ENCODE measurements at regions not wholly inside any gene's neighbourhood (a gene's known extent, or its start where the extent isn't known, plus 50 kb on each side); places are given as distances from the start of the nearest gene placed in this dataset.

- Histone ChIP-seq H3K27ac (replicated peaks) (no peak overlapping the region), H3K4me3 (replicated peaks; ENCODE audit: insufficient read depth, low read length) (no peak overlapping the region), H3K27me3 (ENCODE audit: insufficient read depth, poor library complexity, severe bottlenecking) (no peaks in the 10 kb centered on the region)
- TF ChIP-seq, protein P1, sequence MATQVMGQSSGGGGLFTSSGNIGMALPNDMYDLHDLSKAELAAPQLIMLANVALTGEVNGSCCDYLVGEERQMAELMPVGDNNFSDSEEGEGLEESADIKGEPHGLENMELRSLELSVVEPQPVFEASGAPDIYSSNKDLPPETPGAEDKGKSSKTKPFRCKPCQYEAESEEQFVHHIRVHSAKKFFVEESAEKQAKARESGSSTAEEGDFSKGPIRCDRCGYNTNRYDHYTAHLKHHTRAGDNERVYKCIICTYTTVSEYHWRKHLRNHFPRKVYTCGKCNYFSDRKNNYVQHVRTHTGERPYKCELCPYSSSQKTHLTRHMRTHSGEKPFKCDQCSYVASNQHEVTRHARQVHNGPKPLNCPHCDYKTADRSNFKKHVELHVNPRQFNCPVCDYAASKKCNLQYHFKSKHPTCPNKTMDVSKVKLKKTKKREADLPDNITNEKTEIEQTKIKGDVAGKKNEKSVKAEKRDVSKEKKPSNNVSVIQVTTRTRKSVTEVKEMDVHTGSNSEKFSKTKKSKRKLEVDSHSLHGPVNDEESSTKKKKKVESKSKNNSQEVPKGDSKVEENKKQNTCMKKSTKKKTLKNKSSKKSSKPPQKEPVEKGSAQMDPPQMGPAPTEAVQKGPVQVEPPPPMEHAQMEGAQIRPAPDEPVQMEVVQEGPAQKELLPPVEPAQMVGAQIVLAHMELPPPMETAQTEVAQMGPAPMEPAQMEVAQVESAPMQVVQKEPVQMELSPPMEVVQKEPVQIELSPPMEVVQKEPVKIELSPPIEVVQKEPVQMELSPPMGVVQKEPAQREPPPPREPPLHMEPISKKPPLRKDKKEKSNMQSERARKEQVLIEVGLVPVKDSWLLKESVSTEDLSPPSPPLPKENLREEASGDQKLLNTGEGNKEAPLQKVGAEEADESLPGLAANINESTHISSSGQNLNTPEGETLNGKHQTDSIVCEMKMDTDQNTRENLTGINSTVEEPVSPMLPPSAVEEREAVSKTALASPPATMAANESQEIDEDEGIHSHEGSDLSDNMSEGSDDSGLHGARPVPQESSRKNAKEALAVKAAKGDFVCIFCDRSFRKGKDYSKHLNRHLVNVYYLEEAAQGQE (IDR thresholded peaks at IDR 0.05; ENCODE audit: insufficient replicate concordance, low read depth): no peak
- no peak for TF ChIP-seq SPI1 (IDR thresholded peaks at IDR 0.05; ENCODE audit: borderline replicate concordance, low read depth)
- TF ChIP-seq GABPA (IDR thresholded peaks at IDR 0.05; ENCODE audit: low read depth): no peak
- no peak for DNase-seq (ENCODE audit: low read depth in 1 of 2, low spot score in 1 of 2)
Measured at GRCh38 chr2:67286981-67287759, 110.0 kb upstream of the ETAA1 start.

DNA sequence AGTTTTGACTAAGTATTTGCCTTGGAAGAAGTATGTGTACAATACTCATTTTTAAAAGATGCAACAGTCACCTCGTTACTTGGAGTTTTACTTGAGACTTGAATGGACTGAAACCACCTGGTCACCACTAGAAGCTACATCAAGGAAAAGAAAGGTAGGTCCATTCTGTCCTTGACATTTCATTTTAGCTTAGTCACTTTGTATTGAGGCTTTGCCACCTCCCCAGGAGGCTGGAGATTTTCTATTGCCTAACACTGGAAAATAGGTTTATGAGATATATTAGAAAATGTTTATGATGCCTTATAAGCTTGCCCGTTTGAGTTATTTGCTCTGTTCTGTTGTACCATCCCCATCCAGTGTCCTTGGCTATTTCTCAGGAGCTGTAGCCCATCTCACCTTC is 107.9 kb upstream of the ETAA1 start:
- H3K27me3 ChIP-seq (ENCODE audit: insufficient read depth, poor library complexity, severe bottlenecking): no peaks in the 10 kb centered on the region
- no peak overlapping the region for H3K4me3 ChIP-seq (replicated peaks; ENCODE audit: insufficient read depth, low read length)
- H3K27ac ChIP-seq (replicated peaks): no peak overlapping the region
- DNase-seq (ENCODE audit: low read depth in 1 of 2, low spot score in 1 of 2): no peak
- TF ChIP-seq POLR2AphosphoS5 (IDR thresholded peaks at IDR 0.05; ENCODE audit: low read depth): no peak
- TF ChIP-seq, protein P2, sequence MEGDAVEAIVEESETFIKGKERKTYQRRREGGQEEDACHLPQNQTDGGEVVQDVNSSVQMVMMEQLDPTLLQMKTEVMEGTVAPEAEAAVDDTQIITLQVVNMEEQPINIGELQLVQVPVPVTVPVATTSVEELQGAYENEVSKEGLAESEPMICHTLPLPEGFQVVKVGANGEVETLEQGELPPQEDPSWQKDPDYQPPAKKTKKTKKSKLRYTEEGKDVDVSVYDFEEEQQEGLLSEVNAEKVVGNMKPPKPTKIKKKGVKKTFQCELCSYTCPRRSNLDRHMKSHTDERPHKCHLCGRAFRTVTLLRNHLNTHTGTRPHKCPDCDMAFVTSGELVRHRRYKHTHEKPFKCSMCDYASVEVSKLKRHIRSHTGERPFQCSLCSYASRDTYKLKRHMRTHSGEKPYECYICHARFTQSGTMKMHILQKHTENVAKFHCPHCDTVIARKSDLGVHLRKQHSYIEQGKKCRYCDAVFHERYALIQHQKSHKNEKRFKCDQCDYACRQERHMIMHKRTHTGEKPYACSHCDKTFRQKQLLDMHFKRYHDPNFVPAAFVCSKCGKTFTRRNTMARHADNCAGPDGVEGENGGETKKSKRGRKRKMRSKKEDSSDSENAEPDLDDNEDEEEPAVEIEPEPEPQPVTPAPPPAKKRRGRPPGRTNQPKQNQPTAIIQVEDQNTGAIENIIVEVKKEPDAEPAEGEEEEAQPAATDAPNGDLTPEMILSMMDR (IDR thresholded peaks at IDR 0.05; ENCODE audit: insufficient read depth, low read length): no peak
- TF ChIP-seq SPI1 (IDR thresholded peaks at IDR 0.05; ENCODE audit: borderline replicate concordance, low read depth): no peak
- TF ChIP-seq, protein P1 (IDR thresholded peaks at IDR 0.05; ENCODE audit: insufficient replicate concordance, low read depth): no peak
- TF ChIP-seq GABPA (IDR thresholded peaks at IDR 0.05; ENCODE audit: low read depth): no peak

DNA sequence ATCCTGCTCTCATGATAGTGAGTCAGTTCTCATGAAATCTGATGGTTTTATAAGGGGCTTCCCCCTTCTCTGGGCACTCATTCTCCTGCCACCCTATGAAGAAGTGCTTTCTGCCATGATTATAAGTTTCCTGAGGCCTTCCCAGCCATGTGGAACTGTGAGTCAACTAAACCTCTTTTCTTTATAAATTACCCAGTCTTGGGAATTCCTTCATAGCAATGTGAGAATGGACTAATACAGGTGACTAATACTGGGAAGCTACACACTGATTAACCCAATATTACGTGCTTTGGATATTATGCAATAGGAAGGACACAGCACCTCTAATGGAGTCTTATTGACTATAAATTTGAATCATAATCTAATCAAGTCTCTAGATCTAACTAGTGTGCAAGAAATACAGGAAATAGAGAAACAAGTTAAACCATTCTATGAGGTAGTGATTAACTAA is 107.2 kb upstream of the ETAA1 start:
- DNase-seq (ENCODE audit: low read depth in 1 of 2, low spot score in 1 of 2): no peak
- Histone ChIP-seq H3K27ac (replicated peaks) (no peak overlapping the region), H3K27me3 (ENCODE audit: insufficient read depth, poor library complexity, severe bottlenecking) (no peaks in the 10 kb centered on the region), H3K4me3 (replicated peaks; ENCODE audit: insufficient read depth, low read length) (no peak overlapping the region)
- no peak for TF ChIP-seq SPI1 (IDR thresholded peaks at IDR 0.05; ENCODE audit: borderline replicate concordance, low read depth)
- TF ChIP-seq GABPA (IDR thresholded peaks at IDR 0.05; ENCODE audit: low read depth): no peak

DNA sequence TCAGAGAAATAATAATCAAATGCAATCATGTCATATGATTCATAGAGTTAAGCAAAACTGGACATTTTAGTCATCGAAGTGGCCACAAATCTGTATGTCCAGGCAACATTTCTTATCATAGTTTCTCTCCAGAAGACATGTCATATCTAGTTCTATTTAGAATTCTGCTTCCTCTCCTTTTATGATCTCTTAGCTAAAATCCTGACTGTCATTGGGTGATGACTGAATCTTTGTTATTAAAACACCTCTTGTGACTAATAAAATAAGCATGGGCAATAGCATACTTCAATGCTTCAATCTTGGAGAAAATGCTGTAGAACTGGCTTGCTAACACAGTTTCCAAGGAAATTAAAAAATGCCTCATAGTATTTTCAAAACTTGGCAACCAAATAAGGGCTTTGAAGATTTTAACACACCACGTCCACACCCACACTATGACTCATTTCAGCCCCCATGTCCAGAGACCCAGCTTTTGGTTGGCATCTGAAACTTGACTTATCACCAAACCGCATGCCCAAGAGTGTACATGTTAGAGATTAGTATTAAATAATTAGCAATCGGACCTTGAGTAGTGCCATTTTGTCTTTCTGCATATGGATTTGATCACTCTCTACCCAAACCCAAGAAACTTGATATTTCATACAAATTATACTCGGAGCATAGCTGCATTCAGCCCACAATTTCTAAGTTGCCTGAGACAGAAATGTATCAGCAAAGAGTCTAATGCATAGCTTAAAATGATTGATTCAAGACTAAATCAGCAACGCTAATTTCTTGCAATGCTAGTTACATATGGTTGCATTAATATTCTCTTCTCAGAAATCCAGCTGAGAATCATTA is 106.5 kb upstream of the ETAA1 start:
- Histone ChIP-seq H3K27ac (replicated peaks) (no peak overlapping the region), H3K27me3 (ENCODE audit: insufficient read depth, poor library complexity, severe bottlenecking) (no peaks in the 10 kb centered on the region), H3K4me3 (replicated peaks; ENCODE audit: insufficient read depth, low read length) (no peak overlapping the region)
- TF ChIP-seq SPI1 (IDR thresholded peaks at IDR 0.05; ENCODE audit: borderline replicate concordance, low read depth): no peak
- no peak for TF ChIP-seq POLR2AphosphoS5 (IDR thresholded peaks at IDR 0.05; ENCODE audit: low read depth)
- no peak for TF ChIP-seq GABPA (IDR thresholded peaks at IDR 0.05; ENCODE audit: low read depth)
- TF ChIP-seq, protein P1 (IDR thresholded peaks at IDR 0.05; ENCODE audit: insufficient replicate concordance, low read depth): no peak
- TF ChIP-seq, protein P2 (IDR thresholded peaks at IDR 0.05; ENCODE audit: insufficient read depth, low read length): no peak
- no peak for DNase-seq (ENCODE audit: low read depth in 1 of 2, low spot score in 1 of 2)
